Motor neuron (in vitro differentiated cells): ENCODE measurements at regions not wholly inside any gene's neighbourhood (a gene's known extent, or its start where the extent isn't known, plus 50 kb on each side); places are given as distances from the start of the nearest gene placed in this dataset.

Experiments
- ATAC-seq, 8 experiments: fragments of 200-7000 bp; cut with Tn5 transposase; replicated peaks in 6 of 8; 2 replicates each; pipeline ENCODE4 v1.8.0; 2021; ENCODE audit warnings: mild to moderate bottlenecking in 8 of 8, moderate library complexity in 8 of 8
- H3K27ac ChIP-seq, 2 donors: fragments of 250-450 bp; sonication (Bioruptor Pico); 2 replicates each; pipeline ENCODE4 v1.9.0; 2021; ENCODE audit warnings: antibody characterized with exemption in 2 of 2, mild to moderate bottlenecking in 2 of 2, moderate library complexity in 1 of 2
- H3K4me1 ChIP-seq, 2 donors: fragments of 250-450 bp; sonication (Bioruptor Pico); replicated peaks in 1 of 2; 2 replicates each; pipeline ENCODE4 v1.6.1; 2021; ENCODE audit warnings: antibody characterized with exemption in 2 of 2, mild to moderate bottlenecking in 2 of 2, moderate library complexity in 1 of 2
- H3K4me3 ChIP-seq, 5 donors: fragments of 250-450 bp; sonication (Bioruptor Pico); 2 replicates each; pipeline ENCODE4 v1.9.0; 2021; ENCODE audit warnings: antibody characterized with exemption in 5 of 5, mild to moderate bottlenecking in 5 of 5, moderate library complexity in 4 of 5
- WGBS, 10 experiments: fragments of 450-650 bp; shearing (Covaris generic); methylation state at CpG; one replicate each; pipeline ENCODE4 v1.0.0; 2022; 5-methylcytosine and 5-hydroxymethylcytosine counted together
- in situ Hi-C, 9 experiments: fragments of 400-800 bp; cut with MboI; loops; one replicate each; pipeline ENCODE4 v1.15.0; 2021; ENCODE audit warnings: low sequenced_read_pairs in 9 of 9, low pct_unique_long_range_greater_than_20kb in 2 of 9; ENCODE audit not compliant: unreplicated experiment in 9 of 9

DNA sequence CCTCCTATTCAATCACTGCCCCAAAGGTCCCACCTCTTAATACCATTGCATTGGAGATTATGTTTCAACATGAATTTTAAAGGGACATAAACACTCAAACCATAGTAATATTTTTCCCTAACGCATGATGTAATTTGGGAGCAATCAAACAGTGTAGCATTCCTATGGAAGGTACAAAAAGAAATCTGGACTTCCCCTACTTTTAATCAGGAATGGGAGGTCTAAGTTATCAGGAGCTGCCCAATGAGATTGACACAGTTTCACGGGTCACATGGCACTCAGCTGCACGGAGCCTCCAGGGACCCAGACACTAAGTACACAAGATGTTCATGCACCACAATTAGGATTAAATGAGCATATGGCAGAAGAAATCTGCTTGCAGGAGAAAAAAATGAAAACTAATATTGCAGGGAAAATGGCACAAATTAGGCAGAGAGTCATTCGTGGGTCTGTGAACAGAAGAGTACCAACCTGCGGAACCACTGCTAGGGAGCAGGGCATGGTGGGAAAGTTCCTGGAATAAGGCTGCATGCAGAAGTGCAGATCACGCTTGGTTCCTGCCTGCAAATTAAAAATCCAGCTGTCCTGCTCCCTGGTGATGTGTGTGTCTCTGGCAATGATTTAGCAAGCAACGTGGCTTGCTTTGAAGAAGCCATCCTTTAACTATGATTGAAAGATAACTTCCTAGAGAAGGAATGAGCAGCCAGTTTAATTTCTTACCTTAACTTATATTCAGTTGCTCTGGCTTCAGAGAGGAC, 326.6 kb upstream of the ID2 start:
- WGBS, 10 experiments, result 7 to 100% (median 81%) methylated on average over 1 to 7 of the region's 7 CpGs; no CpG with 5 or more reads in 1 of the 10 experiments
- in situ Hi-C loops, result no loop called here
- peak in 6 of 8 experiments; percentile 20 to 74 (median 64) for ATAC-seq

DNA sequence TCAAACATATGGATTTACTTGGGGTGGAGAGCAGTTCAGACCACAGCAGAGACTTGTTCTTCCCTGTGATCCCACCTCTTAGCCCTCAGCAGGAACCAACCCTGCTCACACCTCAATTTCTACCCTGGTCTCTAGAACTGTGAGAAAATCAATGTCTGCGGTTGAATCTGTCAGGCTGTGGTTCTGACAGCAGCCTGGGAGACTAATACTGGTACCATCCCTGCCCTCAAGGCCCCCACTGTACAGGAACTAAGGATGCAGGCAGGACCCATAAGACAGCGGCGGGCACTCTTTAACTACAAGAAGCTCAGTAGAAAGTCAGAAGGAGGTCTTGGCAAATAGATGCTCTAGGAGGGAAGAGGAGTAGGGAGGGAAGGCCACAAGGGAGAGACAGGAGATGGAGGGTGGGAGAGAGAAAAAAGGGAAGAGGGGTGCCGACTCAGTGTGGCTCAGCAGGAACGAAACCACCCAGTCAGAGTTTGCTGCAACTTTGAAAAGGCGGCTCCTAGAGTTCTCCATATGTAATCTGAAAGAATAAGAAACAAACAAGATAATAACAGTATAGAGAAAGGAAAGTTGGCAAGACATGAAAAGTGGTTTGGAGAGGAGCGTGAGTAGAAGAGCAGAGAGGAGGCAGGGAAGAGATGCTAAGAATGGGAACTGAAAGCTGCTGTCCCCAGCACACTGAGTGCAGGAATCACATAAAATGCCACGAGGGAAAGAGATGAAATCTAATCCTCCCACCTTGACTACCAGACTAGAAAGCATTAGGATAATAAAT, 323.9 kb upstream of the ID2 start:
- Histone ChIP-seq H3K4me3 (no peak overlapping the region), H3K4me1 (peaks cover 0 to 7% of the 10 kb centered on the region in 2 donors), H3K27ac (no peak overlapping the region)
- in situ Hi-C loops, result no loop called here
- no peak for ATAC-seq
- 66 to 100% (median 84%) methylated on average over 2 to 7 of the region's 8 CpGs; no CpG with 5 or more reads in 1 of the 10 experiments for WGBS, 10 experiments

More for the DNA sequence above, 326.6 kb upstream of the ID2 start:
- Histone ChIP-seq H3K4me1 (peaks cover 0 to 6% of the 10 kb centered on the region in 2 donors), H3K4me3 (no peak overlapping the region), H3K27ac (no peak overlapping the region)

DNA sequence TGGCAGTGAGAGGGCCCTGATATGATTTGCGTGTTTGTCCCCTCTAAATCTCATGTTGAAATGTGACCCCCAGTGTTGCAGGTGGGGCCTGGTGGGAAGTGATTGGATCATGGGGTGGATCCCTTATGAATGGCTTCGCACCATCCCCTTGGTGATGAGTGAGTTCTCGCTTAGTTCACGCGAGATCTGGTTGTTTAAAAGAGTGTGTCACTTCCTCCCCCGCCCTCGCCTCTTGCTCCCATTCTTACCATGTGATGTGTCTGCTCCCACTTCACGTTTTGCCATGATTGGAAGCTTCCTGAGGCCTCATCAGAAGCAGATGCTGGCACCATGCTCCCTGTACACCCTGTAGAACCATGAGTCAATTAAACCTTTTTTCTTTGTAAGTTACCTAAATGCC, 319.9 kb upstream of the ID2 start:
- ATAC-seq, result no peak
- 84 to 100% (median 90%) methylated on average over 1 to 8 of the region's 8 CpGs; no CpG with 5 or more reads in 2 of the 10 experiments for WGBS, 10 experiments
- Histone ChIP-seq H3K27ac (no peak overlapping the region), H3K4me3 (no peak overlapping the region), H3K4me1 (peaks cover 2 to 10% of the 10 kb centered on the region in 2 donors)
- in situ Hi-C loops, result no loop called here

DNA sequence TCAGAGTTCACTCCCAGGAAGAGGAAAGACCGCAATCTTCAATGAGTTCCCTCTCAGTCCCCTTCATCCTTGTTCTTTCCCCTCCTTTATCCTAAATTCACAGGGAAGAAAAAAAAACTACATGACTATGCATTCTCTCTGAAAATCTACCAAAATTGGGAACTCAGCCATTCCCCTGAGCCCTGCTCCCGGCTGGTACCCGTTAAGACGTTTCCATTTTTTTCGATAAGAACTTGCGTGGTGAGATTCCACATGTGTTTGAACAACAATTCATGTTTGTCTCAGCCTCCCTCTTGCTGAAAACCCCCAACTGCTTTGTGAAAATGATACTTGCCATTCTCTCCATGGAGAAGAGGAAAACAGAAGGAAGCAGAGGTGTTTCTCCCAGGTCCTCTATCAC, 318.7 kb upstream of the ID2 start:
- in situ Hi-C loops, result no loop called here
- 70 to 100% (median 94%) methylated on average over 1 to 6 of the region's 6 CpGs; no CpG with 5 or more reads in 2 of the 10 experiments for WGBS, 10 experiments
- no peak overlapping the region for H3K4me3 ChIP-seq
- H3K27ac ChIP-seq, result no peak overlapping the region
- peaks cover 12 to 19% of the 10 kb centered on the region in 2 donors for H3K4me1 ChIP-seq
- ATAC-seq, result no peak

DNA sequence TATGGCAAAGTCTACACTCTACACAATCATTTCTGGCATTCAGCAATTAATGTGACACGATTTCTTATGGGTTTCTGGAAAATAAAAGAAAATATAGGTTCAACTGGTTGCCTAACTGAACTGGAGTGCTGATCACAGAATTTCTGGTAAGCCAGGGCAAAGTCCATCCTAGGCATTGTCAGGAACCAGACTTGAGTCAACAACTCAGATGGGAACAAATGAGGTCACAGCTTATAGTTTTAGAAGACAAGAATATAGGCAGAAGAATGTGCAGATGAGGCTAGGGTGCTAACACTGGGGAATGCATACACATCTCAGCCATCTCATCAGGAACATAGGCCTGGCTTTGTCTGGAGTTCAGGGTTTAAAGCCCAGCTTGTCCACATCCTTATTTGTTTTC, 317.2 kb upstream of the ID2 start:
- whole genome bisulfite sequencing, 10 experiments, result 40 to 100% (median 82%) methylated on average over 1 of the region's 1 CpG; no CpG with 5 or more reads in 4 of the 10 experiments
- in situ Hi-C loops, result no loop called here
- H3K4me3 ChIP-seq, result no peak overlapping the region
- ATAC-seq, result no peak
- H3K27ac ChIP-seq, result no peak overlapping the region
- H3K4me1 ChIP-seq, result peaks cover 12 to 18% of the 10 kb centered on the region in 2 donors

DNA sequence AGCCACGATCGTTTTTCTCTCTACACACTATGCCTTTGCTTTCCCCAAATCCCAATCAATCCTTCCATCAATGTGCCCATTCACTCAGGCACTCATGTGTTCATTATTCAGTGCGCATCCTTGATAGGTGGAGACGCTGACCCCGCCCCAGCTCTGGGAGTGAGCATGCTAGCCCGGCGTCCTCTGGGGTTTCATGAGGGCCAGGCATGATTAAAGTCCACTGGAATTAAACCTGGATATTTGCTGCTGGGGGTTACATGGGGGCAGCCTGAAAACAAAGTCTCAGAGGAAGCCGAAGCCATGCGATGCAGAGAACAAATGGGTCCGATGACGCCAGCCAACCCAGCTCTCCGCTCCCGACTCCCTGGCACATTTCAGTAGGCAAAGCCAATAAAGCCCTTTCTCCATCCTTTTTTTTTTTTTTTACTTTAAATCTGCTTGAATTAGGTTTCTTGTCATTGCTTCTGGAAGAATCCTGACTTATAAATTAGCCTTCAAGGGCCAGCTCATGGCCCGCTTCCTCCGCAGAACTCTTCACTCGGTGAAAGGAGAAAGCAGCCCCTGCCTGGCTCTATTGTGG, 316.4 kb upstream of the ID2 start:
- H3K27ac ChIP-seq, result no peak overlapping the region
- 89 to 100% (median 95%) methylated on average over 2 to 11 of the region's 16 CpGs; no CpG with 5 or more reads in 1 of the 10 experiments for WGBS, 10 experiments
- no peak overlapping the region for H3K4me3 ChIP-seq
- in situ Hi-C loops, result no loop called here
- peaks cover 11 to 12% of the 10 kb centered on the region in 2 donors for H3K4me1 ChIP-seq
- ATAC-seq, result no peak

DNA sequence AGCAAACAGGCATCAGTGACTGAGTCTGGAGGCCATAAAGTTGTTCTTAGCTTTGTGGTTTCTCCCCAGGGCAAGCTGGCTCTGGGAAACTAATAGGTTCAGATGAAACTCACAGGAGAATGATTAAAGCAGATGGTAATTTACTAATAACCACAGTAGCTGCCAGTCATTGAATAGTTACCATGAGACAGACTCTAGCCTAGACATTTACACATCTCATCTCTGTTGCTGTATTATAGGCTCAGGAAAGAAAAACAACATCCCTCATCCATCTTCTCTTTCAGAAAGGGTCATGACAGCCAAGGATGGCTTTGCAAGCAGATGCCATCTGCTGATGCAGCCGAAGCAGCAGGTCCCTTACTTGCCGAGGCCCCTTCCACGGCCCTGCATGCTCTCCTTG, 314.0 kb upstream of the ID2 start:
- ATAC-seq, result peak in 5 of 8 experiments; percentile 31 to 72 (median 59)
- peaks cover 11 to 12% of the 10 kb centered on the region in 2 donors for H3K4me1 ChIP-seq
- in situ Hi-C loops, result no loop called here
- no peak overlapping the region for H3K27ac ChIP-seq
- H3K4me3 ChIP-seq, result no peak overlapping the region
- 33 to 89% (median 80%) methylated on average over 1 to 3 of the region's 3 CpGs; no CpG with 5 or more reads in 7 of the 10 experiments for WGBS, 10 experiments

DNA sequence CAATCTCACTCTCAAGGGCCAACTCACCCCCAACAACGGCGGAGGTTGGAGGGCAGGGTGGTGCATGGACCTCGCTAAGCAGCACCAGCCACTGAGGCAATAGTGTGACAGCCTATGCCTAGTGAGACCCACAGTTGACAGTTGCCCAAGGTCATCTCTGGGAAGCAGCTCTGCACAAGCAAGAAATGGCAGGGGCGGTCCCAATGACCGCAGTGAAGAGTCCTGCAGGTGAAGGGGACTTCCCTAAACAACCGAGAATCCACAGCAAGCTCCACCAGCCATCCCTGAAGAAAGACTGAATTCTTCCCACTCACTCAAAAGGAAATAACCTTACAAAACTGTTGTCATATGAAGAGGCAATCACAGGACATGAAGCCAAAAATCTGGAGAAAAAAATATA, 313.4 kb upstream of the ID2 start:
- H3K4me1 ChIP-seq, result peaks cover 11 to 12% of the 10 kb centered on the region in 2 donors
- in situ Hi-C loops, result no loop called here
- no peak for ATAC-seq
- H3K4me3 ChIP-seq, result no peak overlapping the region
- 80 to 92% (median 91%) methylated on average over 1 to 4 of the region's 6 CpGs; no CpG with 5 or more reads in 7 of the 10 experiments for WGBS, 10 experiments
- H3K27ac ChIP-seq, result no peak overlapping the region

DNA sequence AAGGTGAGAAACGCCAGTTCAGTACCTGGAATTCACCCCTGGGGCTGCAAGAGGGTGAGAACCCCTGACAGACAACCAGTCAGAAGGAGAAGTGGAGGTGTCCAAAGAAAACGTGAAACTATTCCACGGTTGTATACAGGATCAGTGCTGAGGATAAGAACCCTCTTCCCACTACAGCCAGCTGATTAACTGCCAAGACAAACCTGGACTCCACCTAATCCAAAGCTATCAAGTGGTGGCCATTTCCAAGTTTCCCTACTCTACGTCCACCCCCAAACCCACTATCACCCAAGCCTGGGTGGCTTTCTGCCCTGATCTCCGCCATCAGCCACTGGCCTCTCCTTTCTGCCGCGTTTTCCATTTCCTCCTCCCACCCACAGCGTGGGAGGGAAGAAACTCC, 312.3 kb upstream of the ID2 start:
- H3K27ac ChIP-seq, result no peak overlapping the region
- H3K4me3 ChIP-seq, result no peak overlapping the region
- in situ Hi-C loops, result no loop called here
- 80 to 100% (median 86%) methylated on average over 1 to 6 of the region's 8 CpGs; no CpG with 5 or more reads in 3 of the 10 experiments for WGBS, 10 experiments
- peaks cover 11 to 12% of the 10 kb centered on the region in 2 donors for H3K4me1 ChIP-seq
- no peak for ATAC-seq

DNA sequence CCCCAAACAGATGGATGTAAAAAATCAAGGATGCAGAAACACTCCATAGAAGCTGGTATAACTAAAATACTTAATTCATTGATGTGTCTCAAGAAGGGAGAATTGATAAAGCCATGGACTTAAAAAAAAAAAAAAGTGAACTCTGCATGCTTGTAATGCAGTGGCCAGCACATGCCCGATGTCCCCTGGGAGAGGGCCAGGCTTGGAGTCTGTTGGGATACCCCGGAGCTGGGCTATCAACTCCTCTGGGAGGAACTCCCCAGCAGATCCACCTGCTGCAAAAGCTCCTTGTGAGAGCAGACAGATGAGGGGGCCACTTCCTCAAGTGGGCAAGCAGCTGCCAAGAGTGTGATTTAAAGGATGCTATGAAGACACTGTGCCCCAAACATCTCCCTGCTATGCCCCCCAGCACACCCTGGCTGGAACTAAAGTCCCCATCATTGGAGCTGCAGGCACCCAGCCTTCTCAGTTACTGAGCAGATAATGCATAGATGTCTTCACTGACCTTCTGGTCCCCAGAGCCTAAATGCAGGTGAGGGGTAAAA, 311.5 kb upstream of the ID2 start:
- no peak for ATAC-seq
- WGBS, 10 experiments, result 0 to 100% (median 42%) methylated on average over 1 to 2 of the region's 2 CpGs; no CpG with 5 or more reads in 5 of the 10 experiments
- no peak overlapping the region for H3K4me3 ChIP-seq
- in situ Hi-C loops, result no loop called here
- H3K27ac ChIP-seq, result no peak overlapping the region
- peaks cover 11 to 12% of the 10 kb centered on the region in 2 donors for H3K4me1 ChIP-seq

DNA sequence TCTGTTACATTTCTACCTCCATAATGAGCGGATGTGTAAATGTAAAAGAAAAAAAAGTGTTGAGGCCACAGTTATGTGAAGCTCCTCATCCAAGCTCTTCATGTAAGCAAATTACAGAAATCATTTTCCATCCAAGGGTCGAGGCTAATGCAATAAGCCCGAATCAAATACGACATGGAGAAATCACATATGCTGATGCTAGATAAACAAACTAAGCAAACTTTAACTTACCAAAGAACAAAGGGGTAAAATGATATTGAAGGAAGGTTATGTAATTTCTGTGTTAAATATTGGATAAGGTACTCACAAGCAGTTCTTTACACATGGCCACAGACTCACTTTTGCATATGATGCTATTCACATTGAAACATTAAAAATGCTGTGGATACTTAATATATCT, 310.2 kb upstream of the ID2 start:
- in situ Hi-C loops, result no loop called here

DNA sequence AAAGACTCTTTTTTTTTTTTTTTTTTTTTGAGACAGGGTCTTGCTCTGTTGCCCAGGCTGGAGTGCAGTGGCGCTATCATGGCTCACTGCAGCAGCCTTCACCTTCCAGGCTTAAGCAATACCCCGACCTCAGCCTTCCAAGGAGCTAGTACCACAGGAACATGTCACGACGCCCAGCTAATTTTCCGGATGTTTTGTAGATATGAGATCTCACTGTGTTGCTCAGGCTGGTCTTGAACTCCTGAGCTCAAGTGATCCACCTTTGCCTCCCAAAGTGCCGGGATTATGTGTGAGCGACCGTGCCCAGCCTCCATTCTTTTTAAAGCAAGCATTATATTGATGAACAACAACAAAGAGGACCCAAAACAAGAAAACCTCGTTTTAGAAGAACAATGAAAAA, 307.1 kb upstream of the ID2 start:
- 50 to 100% (median 90%) methylated on average over 1 to 9 of the region's 9 CpGs for WGBS, 10 experiments
- ATAC-seq, result no peak
- Histone ChIP-seq H3K27ac (no peak overlapping the region), H3K4me1 (peaks cover 8 to 13% of the 10 kb centered on the region in 2 donors), H3K4me3 (no peak overlapping the region)
- in situ Hi-C loops, result no loop called here

More for the DNA sequence above, 310.2 kb upstream of the ID2 start:
- H3K4me3 ChIP-seq, result no peak overlapping the region
- no peak overlapping the region for H3K27ac ChIP-seq
- WGBS, 10 experiments, result 35 to 100% (median 93%) methylated on average over 2 to 4 of the region's 4 CpGs
- ATAC-seq, result no peak
- H3K4me1 ChIP-seq, result peaks cover 8 to 12% of the 10 kb centered on the region in 2 donors
